BJ (cell line): ENCODE measurements at regions not wholly inside any gene's neighbourhood (a gene's known extent, or its start where the extent isn't known, plus 50 kb on each side); places are given as distances from the start of the nearest gene placed in this dataset.

Experiments
- CTCF ChIA-PET: fragments of 350-600 bp; formaldehyde crosslinking; extraction: SDS; loops from one replicate; lab custom pipeline; 2021; ENCODE audit warnings: antibody characterized with exemption, inconsistent platforms; lab: Yijun Ruan, JAX
- POLR2A ChIA-PET: fragments of 300-600 bp; sonication (Branson Sonifier 250); formaldehyde crosslinking; extraction: SDS; loops from one replicate; lab custom pipeline; 2021; ENCODE audit warnings: antibody characterized with exemption; lab: Charles Lee
- DNase-seq: peaks from one replicate; pipeline ENCODE4 v3.0.0-alpha.2; 2011; ENCODE audit warnings: low read depth
- H3K27me3 ChIP-seq: 2 replicates; pipeline ENCODE4 v1.6.0; 2011; ENCODE audit warnings: low read length; ENCODE audit not compliant: control insufficient read depth, insufficient read depth
- H3K36me3 ChIP-seq: 2 replicates; pipeline ENCODE4 v1.5.1; 2011; ENCODE audit warnings: low read length; ENCODE audit not compliant: control insufficient read depth, insufficient read depth
- H3K4me3 ChIP-seq: 2 replicates; pipeline ENCODE4 v1.5.1; 2011; ENCODE audit warnings: low read depth, mild to moderate bottlenecking, control low read depth, low read length
- CTCF ChIP-seq: IDR thresholded peaks from 2 replicates; pipeline ENCODE4 v1.5.1; 2011; ENCODE audit warnings: low read depth, mild to moderate bottlenecking, control low read depth, inconsistent platforms, low read length, moderate library complexity; ENCODE audit not compliant: insufficient read depth

- no peak overlapping the region for H3K4me3 ChIP-seq
- H3K36me3 ChIP-seq = no peaks in the 10 kb centered on the region
- CTCF ChIA-PET = interaction anchor here (0.7 to 1.1 kb wide), 2 partner anchors 10 to 21 kb away, joined by 3 read pairs; no protein-coding TSS in a partner anchor
- no peak for TF ChIP-seq CTCF
- no peak for DNase-seq
- H3K27me3 ChIP-seq = no peaks in the 10 kb centered on the region; the same call in 1 of the 2 replicates
- POLR2A ChIA-PET = no interaction called here
These were observed 186.7 kb upstream of the ANK3 start for GRCh38 chr10:60576130-60577069.

GRCh38 chr10:60575105-60575504 is 185.4 kb upstream of the ANK3 start:
- ChIA-PET POLR2A (no interaction called here), CTCF (interaction anchor here (0.6 kb wide), 1 partner anchor 476 kb away, joined by 4 read pairs; no protein-coding TSS in a partner anchor)
- no peak for TF ChIP-seq CTCF
- no peak for DNase-seq
- Histone ChIP-seq H3K27me3 (no peaks in the 10 kb centered on the region; the same call in 1 of the 2 replicates), H3K4me3 (no peak overlapping the region), H3K36me3 (no peaks in the 10 kb centered on the region)

GRCh38 chr10:60574388-60574787 is 184.7 kb upstream of the ANK3 start:
- DNase-seq = no peak
- Histone ChIP-seq H3K4me3 (no peak overlapping the region), H3K27me3 (no peaks in the 10 kb centered on the region; the same call in 1 of the 2 replicates), H3K36me3 (no peaks in the 10 kb centered on the region)
- no peak for TF ChIP-seq CTCF
- CTCF ChIA-PET = no interaction called here
- POLR2A ChIA-PET = no interaction called here

- no peaks in the 10 kb centered on the region for H3K36me3 ChIP-seq
- no peaks in the 10 kb centered on the region; the same call in 1 of the 2 replicates for H3K27me3 ChIP-seq
- POLR2A ChIA-PET = no interaction called here
- no peak for DNase-seq
- CTCF ChIA-PET = no interaction called here
- TF ChIP-seq CTCF = no peak
- H3K4me3 ChIP-seq = no peak overlapping the region
These were observed 183.7 kb upstream of the ANK3 start for GRCh38 chr10:60573336-60573735.

- Histone ChIP-seq H3K36me3 (no peaks in the 10 kb centered on the region), H3K27me3 (no peaks in the 10 kb centered on the region; the same call in 1 of the 2 replicates), H3K4me3 (0 out of 2 replicates have a peak overlapping the region, but pooled peaks have one; percentile 3)
- POLR2A ChIA-PET = no interaction called here
- DNase-seq = peak; percentile 5
- CTCF ChIA-PET = interaction anchor here (1.0 kb wide), 1 partner anchor 96 kb away, joined by 3 read pairs; no protein-coding TSS in a partner anchor
- no peak for TF ChIP-seq CTCF
These were observed 183.0 kb upstream of the ANK3 start for GRCh38 chr10:60572511-60573194.
